SK-N-SH (cell line): ENCODE measurements at regions not wholly inside any gene's neighbourhood (a gene's known extent, or its start where the extent isn't known, plus 50 kb on each side); places are given as distances from the start of the nearest gene placed in this dataset.

Source experiments
- JUND ChIP-seq: IDR thresholded peaks from 2 replicates; pipeline ENCODE4 v1.4.0; 2012
- MXI1 ChIP-seq: IDR thresholded peaks from 2 replicates; pipeline ENCODE4 v1.6.1; 2012; ENCODE audit warnings: mild to moderate bottlenecking, low read depth, low read length, improper control_type of control experiment
- POLR2AphosphoS5 ChIP-seq: IDR thresholded peaks from 2 replicates; pipeline ENCODE4 v1.6.1; 2012; ENCODE audit warnings: low read depth, low read length
- TAF1 ChIP-seq: IDR thresholded peaks from 2 replicates; pipeline ENCODE4 v1.6.1; 2012; ENCODE audit warnings: low read depth, mild to moderate bottlenecking, low read length, moderate library complexity, borderline replicate concordance
- TF ChIP-seq, protein P1 (sequence below): fragments of 200-600 bp; sonication (generic); IDR thresholded peaks from 2 replicates; pipeline ENCODE4 v1.6.1; 2017; ENCODE audit warnings: antibody characterized with exemption, mild to moderate bottlenecking, moderate library complexity
- TF ChIP-seq, protein P2 (sequence below): IDR thresholded peaks from 2 replicates; pipeline ENCODE4 v1.4.0; 2012; ENCODE audit warnings: low read depth

DNA sequence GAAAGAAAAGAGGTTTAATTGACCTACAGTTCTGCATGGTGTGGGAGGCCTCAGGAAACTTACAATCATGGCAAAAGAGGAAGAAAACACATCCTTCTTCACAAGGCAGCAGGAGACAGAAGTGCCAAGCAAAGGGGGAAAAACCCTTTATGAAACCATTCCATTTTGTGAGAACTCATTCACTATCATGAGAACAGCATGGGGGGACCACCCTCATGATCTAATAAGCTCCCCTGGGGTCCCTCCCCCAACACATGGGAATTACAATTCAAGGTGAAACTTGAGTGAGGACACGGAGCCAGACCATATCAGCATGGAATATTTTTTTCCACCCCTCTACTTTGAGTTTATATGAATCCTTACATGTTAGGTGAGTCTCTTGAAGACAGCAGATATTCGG lies 173.7 kb downstream of the PHF2 start:
- TF ChIP-seq, protein P1, sequence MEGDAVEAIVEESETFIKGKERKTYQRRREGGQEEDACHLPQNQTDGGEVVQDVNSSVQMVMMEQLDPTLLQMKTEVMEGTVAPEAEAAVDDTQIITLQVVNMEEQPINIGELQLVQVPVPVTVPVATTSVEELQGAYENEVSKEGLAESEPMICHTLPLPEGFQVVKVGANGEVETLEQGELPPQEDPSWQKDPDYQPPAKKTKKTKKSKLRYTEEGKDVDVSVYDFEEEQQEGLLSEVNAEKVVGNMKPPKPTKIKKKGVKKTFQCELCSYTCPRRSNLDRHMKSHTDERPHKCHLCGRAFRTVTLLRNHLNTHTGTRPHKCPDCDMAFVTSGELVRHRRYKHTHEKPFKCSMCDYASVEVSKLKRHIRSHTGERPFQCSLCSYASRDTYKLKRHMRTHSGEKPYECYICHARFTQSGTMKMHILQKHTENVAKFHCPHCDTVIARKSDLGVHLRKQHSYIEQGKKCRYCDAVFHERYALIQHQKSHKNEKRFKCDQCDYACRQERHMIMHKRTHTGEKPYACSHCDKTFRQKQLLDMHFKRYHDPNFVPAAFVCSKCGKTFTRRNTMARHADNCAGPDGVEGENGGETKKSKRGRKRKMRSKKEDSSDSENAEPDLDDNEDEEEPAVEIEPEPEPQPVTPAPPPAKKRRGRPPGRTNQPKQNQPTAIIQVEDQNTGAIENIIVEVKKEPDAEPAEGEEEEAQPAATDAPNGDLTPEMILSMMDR = no peak
- no peak for TF ChIP-seq TAF1
- TF ChIP-seq JUND = no peak
- TF ChIP-seq MXI1 = no peak
- TF ChIP-seq, protein P2, sequence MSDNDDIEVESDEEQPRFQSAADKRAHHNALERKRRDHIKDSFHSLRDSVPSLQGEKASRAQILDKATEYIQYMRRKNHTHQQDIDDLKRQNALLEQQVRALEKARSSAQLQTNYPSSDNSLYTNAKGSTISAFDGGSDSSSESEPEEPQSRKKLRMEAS = no peak
- no peak for TF ChIP-seq POLR2AphosphoS5
